Sigmoid colon (tissue), 4 donors: ENCODE measurements at regions not wholly inside any gene's neighbourhood (a gene's known extent, or its start where the extent isn't known, plus 50 kb on each side); places are given as distances from the start of the nearest gene placed in this dataset.

Experiments used
- EP300 ChIP-seq, 4 donors: sonication (generic); formaldehyde crosslinking; IDR thresholded peaks; one replicate each; pipeline ENCODE4 v1.6.1; 2017; ENCODE audit warnings: antibody characterized with exemption in 4 of 4
- TF ChIP-seq, protein P1 (sequence below), 4 experiments: fragments of 450-650 bp in 3 of 4; fragments of 200-600 bp in 1 of 4; IDR thresholded peaks; one replicate each; pipeline ENCODE4 v1.5.1; 2016 to 2019; ENCODE audit warnings: antibody characterized with exemption in 4 of 4, mild to moderate bottlenecking in 3 of 4, moderate library complexity in 2 of 4

DNA sequence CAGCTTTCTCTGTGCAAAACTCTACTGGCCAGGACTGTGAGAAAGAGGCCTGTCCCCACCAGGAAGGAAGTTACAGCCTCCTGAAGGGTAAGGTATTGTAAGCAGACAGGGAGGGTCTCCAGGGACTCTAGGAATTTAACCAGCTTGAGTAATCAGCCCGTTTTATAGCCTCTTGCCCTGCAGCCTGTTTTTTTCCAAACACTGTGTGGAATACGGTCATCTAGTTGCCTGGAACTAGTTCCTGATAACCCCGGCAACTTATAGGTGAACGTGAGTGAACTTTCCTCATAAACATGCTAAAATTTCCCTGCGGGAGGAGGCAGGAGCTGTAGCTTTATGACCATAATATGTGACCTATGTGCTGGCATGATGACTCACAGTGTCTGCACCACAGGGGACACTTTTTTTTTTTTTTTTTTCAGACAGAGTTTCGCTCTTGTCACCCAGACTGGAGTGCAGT, 60.1 kb upstream of the DAZL start:
- TF ChIP-seq EP300 (IDR thresholded peaks at IDR 0.05): no peak
- TF ChIP-seq, protein P1, sequence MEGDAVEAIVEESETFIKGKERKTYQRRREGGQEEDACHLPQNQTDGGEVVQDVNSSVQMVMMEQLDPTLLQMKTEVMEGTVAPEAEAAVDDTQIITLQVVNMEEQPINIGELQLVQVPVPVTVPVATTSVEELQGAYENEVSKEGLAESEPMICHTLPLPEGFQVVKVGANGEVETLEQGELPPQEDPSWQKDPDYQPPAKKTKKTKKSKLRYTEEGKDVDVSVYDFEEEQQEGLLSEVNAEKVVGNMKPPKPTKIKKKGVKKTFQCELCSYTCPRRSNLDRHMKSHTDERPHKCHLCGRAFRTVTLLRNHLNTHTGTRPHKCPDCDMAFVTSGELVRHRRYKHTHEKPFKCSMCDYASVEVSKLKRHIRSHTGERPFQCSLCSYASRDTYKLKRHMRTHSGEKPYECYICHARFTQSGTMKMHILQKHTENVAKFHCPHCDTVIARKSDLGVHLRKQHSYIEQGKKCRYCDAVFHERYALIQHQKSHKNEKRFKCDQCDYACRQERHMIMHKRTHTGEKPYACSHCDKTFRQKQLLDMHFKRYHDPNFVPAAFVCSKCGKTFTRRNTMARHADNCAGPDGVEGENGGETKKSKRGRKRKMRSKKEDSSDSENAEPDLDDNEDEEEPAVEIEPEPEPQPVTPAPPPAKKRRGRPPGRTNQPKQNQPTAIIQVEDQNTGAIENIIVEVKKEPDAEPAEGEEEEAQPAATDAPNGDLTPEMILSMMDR (IDR thresholded peaks at IDR 0.05): no peak
